ENCODE measurements at regions not wholly inside any gene's neighbourhood (a gene's known extent, or its start where the extent isn't known, plus 50 kb on each side); places are given as distances from the start of the nearest gene placed in this dataset.
"Not testable (repeated sequence)": the region's sequence is repeated elsewhere in the genome, so short reads cannot be mapped to it uniquely, and the experiment has no call there.

DNA sequence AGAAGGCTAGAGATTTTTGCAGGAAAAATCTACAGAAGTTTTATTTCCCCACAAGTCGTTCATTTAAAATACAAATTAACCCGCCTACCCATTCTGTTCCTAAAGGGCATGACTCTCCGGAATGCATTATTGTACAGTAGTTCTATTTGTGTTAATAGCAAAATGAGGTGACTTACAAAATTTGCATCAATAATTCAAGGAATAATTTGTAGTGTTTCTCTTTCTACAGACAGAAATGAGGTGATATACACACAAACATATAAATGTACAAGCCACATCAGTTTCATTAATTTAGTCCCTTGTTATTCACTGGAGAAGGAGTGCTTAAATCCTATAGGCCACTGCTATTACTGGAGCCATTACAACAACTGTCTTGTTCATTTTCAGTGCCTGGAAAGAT lies 501.3 kb upstream of the DIAPH2 start:
- H3K27me3 ChIP-seq (ENCODE audit: control insufficient read depth, insufficient read depth, low read length) = no peaks in the 10 kb centered on the region
- no peaks in the 10 kb centered on the region for H3K36me3 ChIP-seq (ENCODE audit: control insufficient read depth, low read depth, low read length)
- H3K9ac ChIP-seq (ENCODE audit: low read length) = no peak overlapping the region
- H3K9me3 ChIP-seq (ENCODE audit: control insufficient read depth, low read depth, low read length) = no peaks in the 10 kb centered on the region
- peaks cover 9% of the 10 kb centered on the region for H3K4me1 ChIP-seq (ENCODE audit: control insufficient read depth, low read depth, low read length)
- H3K4me3 ChIP-seq (ENCODE audit: low read length) = no peak overlapping the region
- H3K27ac ChIP-seq (ENCODE audit: low read length) = no peak overlapping the region

DNA sequence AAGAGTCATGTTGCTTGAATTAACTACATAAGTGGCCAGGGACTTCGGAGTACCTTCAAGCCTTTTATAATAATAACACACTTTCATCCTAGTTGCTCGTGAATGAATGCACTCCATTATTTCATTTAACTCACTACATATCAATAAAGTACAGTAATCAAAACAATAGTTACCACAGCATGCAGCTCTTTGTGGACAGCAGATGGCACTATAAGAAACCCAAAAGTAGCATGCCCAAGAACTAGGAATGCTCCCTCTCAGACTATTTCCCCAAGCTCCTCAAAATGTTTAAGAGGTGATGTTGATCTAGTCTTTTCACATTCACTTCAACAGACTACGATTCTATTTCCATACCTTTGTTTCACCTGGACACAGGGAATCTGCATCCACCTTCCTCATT lies 500.8 kb upstream of the DIAPH2 start:
- no peaks in the 10 kb centered on the region for H3K9me3 ChIP-seq (ENCODE audit: control insufficient read depth, low read depth, low read length)
- no peak overlapping the region for H3K9ac ChIP-seq (ENCODE audit: low read length)
- H3K4me3 ChIP-seq (ENCODE audit: low read length) = no peak overlapping the region
- no peak overlapping the region for H3K27ac ChIP-seq (ENCODE audit: low read length)
- H3K27me3 ChIP-seq (ENCODE audit: control insufficient read depth, insufficient read depth, low read length) = no peaks in the 10 kb centered on the region
- H3K36me3 ChIP-seq (ENCODE audit: control insufficient read depth, low read depth, low read length) = no peaks in the 10 kb centered on the region
- H3K4me1 ChIP-seq (ENCODE audit: control insufficient read depth, low read depth, low read length) = peaks cover 9% of the 10 kb centered on the region

DNA sequence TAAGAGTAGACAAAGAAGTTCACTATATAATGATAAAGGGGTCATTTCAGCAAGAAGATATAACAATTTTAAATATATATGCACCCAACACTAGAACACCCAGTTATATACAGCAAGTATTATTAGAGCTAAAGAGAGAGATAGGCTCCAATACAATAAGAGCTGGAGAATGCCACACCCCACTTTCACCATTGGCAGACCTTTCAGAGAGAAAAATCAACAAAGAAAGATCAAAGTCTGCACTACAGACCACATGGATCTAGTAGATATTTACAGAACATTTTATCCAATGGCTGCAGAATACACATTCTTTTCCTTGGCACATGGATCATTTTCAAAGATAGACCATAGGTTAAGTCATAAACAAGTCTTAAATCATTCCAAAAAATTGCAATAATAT lies 479.7 kb upstream of the DIAPH2 start:
- Histone ChIP-seq H3K9ac (ENCODE audit: low read length) (no peak overlapping the region), H3K4me3 (ENCODE audit: low read length) (no peak overlapping the region), H3K27ac (ENCODE audit: low read length) (no peak overlapping the region), H3K36me3 (ENCODE audit: control insufficient read depth, low read depth, low read length) (no peaks in the 10 kb centered on the region), H3K27me3 (ENCODE audit: control insufficient read depth, insufficient read depth, low read length) (no peaks in the 10 kb centered on the region), H3K4me1 (ENCODE audit: control insufficient read depth, low read depth, low read length) (no peaks in the 10 kb centered on the region), H3K9me3 (ENCODE audit: control insufficient read depth, low read depth, low read length) (no peaks in the 10 kb centered on the region)

DNA sequence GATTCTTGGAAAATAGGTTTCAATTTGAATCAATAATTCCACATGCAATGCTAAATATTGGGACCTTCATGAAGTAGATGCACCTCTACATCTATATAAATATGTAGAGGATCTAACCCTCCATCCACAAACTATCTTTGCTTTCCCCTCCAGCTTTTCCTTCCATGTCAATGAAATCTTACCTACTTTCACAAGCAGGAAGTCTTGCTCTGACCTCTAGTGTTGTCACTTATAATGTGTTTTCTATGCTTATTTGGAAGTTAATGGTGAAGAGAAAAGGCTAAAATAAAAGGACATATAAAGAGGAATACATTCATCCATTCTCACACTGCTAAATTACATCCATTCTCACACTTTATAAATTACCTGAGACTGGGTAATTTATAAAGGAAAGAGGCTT lies 472.7 kb upstream of the DIAPH2 start:
- Histone ChIP-seq H3K36me3 (ENCODE audit: control insufficient read depth, low read depth, low read length) (no peaks in the 10 kb centered on the region), H3K4me3 (ENCODE audit: low read length) (no peak overlapping the region), H3K9me3 (ENCODE audit: control insufficient read depth, low read depth, low read length) (peaks cover 10% of the 10 kb centered on the region), H3K9ac (ENCODE audit: low read length) (no peak overlapping the region), H3K27me3 (ENCODE audit: control insufficient read depth, insufficient read depth, low read length) (no peaks in the 10 kb centered on the region), H3K4me1 (ENCODE audit: control insufficient read depth, low read depth, low read length) (no peaks in the 10 kb centered on the region), H3K27ac (ENCODE audit: low read length) (no peak overlapping the region)

DNA sequence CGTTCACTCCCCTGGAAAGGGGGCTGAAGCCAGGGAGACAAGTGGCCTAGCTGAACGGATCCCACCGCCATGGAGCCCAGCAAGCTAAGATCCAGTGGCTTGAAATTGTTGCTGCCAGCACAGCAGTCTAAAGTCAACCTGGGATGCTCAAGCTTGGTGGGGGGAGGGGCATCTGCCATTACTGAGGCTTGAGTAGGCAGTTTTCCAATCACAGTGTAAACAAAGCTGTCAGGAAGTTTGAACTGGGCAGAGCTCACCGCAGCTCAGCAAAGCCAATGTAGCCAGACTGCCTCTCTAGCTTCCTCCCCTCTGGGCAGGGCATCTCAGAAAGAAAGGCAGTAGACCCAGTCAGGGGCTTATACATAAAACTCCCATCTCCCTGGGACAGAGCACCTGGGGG lies 470.0 kb upstream of the DIAPH2 start:
- not testable (repeated sequence) for H3K4me1 ChIP-seq (ENCODE audit: control insufficient read depth, low read depth, low read length); H3K9ac ChIP-seq (ENCODE audit: low read length); H3K36me3 ChIP-seq (ENCODE audit: control insufficient read depth, low read depth, low read length); H3K4me3 ChIP-seq (ENCODE audit: low read length); H3K27me3 ChIP-seq (ENCODE audit: control insufficient read depth, insufficient read depth, low read length); H3K27ac ChIP-seq (ENCODE audit: low read length)
- peaks cover 10% of the 10 kb centered on the region for H3K9me3 ChIP-seq (ENCODE audit: control insufficient read depth, low read depth, low read length)

DNA sequence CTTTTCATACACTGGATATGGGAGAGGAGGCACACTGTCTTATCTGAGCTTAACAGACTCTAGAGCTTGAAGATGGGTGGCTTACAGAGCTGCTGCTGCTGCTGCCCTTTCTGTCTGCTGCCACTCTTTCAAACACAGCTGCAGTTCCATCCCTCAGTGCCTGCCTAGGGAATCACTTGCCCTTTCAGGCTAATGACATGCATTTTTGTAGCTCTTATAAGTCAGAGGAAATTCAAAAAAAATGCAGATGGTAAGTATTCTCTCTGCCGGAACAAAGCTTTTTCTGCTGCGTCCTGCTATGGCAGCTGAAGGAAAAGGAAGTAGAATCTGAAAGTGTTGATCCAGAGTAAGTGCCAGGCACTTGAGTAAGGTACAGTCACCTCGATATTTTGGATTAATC lies 460.4 kb upstream of the DIAPH2 start:
- H3K9ac ChIP-seq (ENCODE audit: low read length) = no peak overlapping the region
- no peaks in the 10 kb centered on the region for H3K9me3 ChIP-seq (ENCODE audit: control insufficient read depth, low read depth, low read length)
- H3K4me3 ChIP-seq (ENCODE audit: low read length) = no peak overlapping the region
- H3K27me3 ChIP-seq (ENCODE audit: control insufficient read depth, insufficient read depth, low read length) = no peaks in the 10 kb centered on the region
- H3K36me3 ChIP-seq (ENCODE audit: control insufficient read depth, low read depth, low read length) = no peaks in the 10 kb centered on the region
- no peak overlapping the region for H3K27ac ChIP-seq (ENCODE audit: low read length)
- peaks cover 9% of the 10 kb centered on the region for H3K4me1 ChIP-seq (ENCODE audit: control insufficient read depth, low read depth, low read length)

DNA sequence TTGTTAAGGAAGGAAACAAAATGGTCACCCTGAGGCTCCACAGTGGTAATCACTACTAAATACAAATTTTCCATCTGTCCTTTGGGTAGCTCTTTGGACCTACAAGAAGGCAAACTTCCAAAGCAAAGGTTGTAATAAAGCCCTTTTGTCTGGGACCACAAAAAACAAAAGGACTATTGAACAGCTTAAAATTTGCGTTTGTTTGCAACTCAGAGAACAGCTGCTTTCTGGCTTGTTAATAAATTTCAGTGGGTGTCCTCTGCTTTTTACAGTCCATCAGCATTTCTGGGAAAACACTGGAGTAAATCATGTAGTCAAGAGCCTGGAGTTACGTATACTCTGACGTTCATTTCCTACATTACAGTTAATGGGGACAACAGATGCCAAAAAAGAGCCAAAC lies 439.7 kb upstream of the DIAPH2 start:
- Histone ChIP-seq H3K9me3 (ENCODE audit: control insufficient read depth, low read depth, low read length) (no peaks in the 10 kb centered on the region), H3K27ac (ENCODE audit: low read length) (no peak overlapping the region), H3K9ac (ENCODE audit: low read length) (no peak overlapping the region), H3K36me3 (ENCODE audit: control insufficient read depth, low read depth, low read length) (no peaks in the 10 kb centered on the region), H3K4me3 (ENCODE audit: low read length) (no peak overlapping the region), H3K27me3 (ENCODE audit: control insufficient read depth, insufficient read depth, low read length) (no peaks in the 10 kb centered on the region), H3K4me1 (ENCODE audit: control insufficient read depth, low read depth, low read length) (peaks cover 11% of the 10 kb centered on the region)

DNA sequence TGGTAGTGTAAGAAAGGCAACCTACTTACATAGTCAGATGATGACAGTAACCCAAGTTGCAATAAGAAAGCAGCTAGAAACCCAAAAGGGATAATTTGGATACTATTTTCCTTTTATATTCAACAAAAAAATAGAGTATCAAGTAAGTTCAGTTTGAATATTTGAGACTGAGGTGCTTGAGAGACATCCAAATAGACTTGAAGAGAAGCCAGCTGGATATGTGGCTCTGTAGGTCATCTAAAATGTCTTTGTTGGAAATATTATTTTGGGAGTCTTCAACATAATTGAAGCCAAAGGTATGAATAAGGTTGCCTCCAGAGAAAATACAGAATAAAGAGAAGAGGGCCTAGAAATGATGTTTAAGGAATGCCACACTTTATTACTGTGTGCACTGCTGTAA lies 438.2 kb upstream of the DIAPH2 start:
- Histone ChIP-seq H3K4me3 (ENCODE audit: low read length) (no peak overlapping the region), H3K27ac (ENCODE audit: low read length) (no peak overlapping the region), H3K4me1 (ENCODE audit: control insufficient read depth, low read depth, low read length) (peaks cover 11% of the 10 kb centered on the region), H3K36me3 (ENCODE audit: control insufficient read depth, low read depth, low read length) (no peaks in the 10 kb centered on the region), H3K27me3 (ENCODE audit: control insufficient read depth, insufficient read depth, low read length) (no peaks in the 10 kb centered on the region), H3K9me3 (ENCODE audit: control insufficient read depth, low read depth, low read length) (no peaks in the 10 kb centered on the region), H3K9ac (ENCODE audit: low read length) (no peak overlapping the region)

Measured in iPS-18a (cell line).